Transverse colon (tissue), 4 donors: ENCODE measurements at regions not wholly inside any gene's neighbourhood (a gene's known extent, or its start where the extent isn't known, plus 50 kb on each side); places are given as distances from the start of the nearest gene placed in this dataset.

ENCODE experiments used
- POLR2A ChIP-seq: fragments of 450-650 bp; IDR thresholded peaks from one replicate; pipeline ENCODE4 v1.6.1; 2016; ENCODE audit warnings: antibody characterized with exemption, mild to moderate bottlenecking, moderate library complexity
- POLR2AphosphoS5 ChIP-seq, 3 donors: sonication (generic); formaldehyde crosslinking; IDR thresholded peaks; one replicate each; pipeline ENCODE4 v1.6.1; 2016; ENCODE audit warnings: antibody characterized with exemption in 3 of 3
- TF ChIP-seq, protein P1 (sequence below), 5 experiments: fragments of 200-600 bp in 3 of 5; fragments of 450-650 bp in 2 of 5; sonication (generic) in 3 of 5; IDR thresholded peaks; 1 replicate in 2 of 5; 2 replicates in 3 of 5; pipeline ENCODE4 v1.5.1; 2016 to 2017; ENCODE audit warnings: antibody characterized with exemption in 5 of 5, inconsistent platforms in 3 of 5, mild to moderate bottlenecking in 2 of 5, moderate library complexity in 1 of 5

GRCh38 chr6:115854866-115855665 lies 205.6 kb downstream of the FRK start:
- TF ChIP-seq, protein P1, sequence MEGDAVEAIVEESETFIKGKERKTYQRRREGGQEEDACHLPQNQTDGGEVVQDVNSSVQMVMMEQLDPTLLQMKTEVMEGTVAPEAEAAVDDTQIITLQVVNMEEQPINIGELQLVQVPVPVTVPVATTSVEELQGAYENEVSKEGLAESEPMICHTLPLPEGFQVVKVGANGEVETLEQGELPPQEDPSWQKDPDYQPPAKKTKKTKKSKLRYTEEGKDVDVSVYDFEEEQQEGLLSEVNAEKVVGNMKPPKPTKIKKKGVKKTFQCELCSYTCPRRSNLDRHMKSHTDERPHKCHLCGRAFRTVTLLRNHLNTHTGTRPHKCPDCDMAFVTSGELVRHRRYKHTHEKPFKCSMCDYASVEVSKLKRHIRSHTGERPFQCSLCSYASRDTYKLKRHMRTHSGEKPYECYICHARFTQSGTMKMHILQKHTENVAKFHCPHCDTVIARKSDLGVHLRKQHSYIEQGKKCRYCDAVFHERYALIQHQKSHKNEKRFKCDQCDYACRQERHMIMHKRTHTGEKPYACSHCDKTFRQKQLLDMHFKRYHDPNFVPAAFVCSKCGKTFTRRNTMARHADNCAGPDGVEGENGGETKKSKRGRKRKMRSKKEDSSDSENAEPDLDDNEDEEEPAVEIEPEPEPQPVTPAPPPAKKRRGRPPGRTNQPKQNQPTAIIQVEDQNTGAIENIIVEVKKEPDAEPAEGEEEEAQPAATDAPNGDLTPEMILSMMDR (IDR thresholded peaks at IDR 0.05) = no peak
- TF ChIP-seq POLR2AphosphoS5 (IDR thresholded peaks at IDR 0.05) (no peak), POLR2A (no peak)
